ENCODE measurements at regions not wholly inside any gene's neighbourhood (a gene's known extent, or its start where the extent isn't known, plus 50 kb on each side); places are given as distances from the start of the nearest gene placed in this dataset.

GRCh38 chr14:65280653-65281052, 131.9 kb upstream of the FUT8 start:
- TF ChIP-seq CTCF (IDR thresholded peaks at IDR 0.05) (no peak), POLR2A (IDR thresholded peaks at IDR 0.05) (no peak)
